H1 (cell line): ENCODE measurements at regions not wholly inside any gene's neighbourhood (a gene's known extent, or its start where the extent isn't known, plus 50 kb on each side); places are given as distances from the start of the nearest gene placed in this dataset.

Experiments used
- CHD1 ChIP-seq: IDR thresholded peaks from 2 replicates; pipeline ENCODE4 v1.6.1; 2012; ENCODE audit warnings: low read depth, low read length, improper control_type of control experiment
- HDAC2 ChIP-seq, 2 experiments: fragments of 300-600 bp in 1 of 2; sonication (generic) in 1 of 2; IDR thresholded peaks; 2 replicates each; pipeline ENCODE4 v1.6.1; 2011 to 2012; ENCODE audit warnings: low read depth in 2 of 2, low read length in 2 of 2, mild to moderate bottlenecking in 2 of 2, moderate library complexity in 2 of 2, borderline replicate concordance in 1 of 2, inconsistent platforms in 1 of 2
- NRF1 ChIP-seq: IDR thresholded peaks from 2 replicates; pipeline ENCODE4 v1.6.1; 2011; ENCODE audit warnings: mild to moderate bottlenecking, low read depth, low read length, improper control_type of control experiment

GRCh38 chr11:16474659-16475058, 118.3 kb upstream of the SOX6 start (continued):
- TF ChIP-seq CHD1 (no peak), NRF1 (no peak), HDAC2 (IDR thresholded peaks at IDR 0.05; ENCODE audit: borderline replicate concordance in 1 of 2, low read depth in 2 of 2, low read length in 2 of 2) (no peak)
